ENCODE measurements at regions not wholly inside any gene's neighbourhood (a gene's known extent, or its start where the extent isn't known, plus 50 kb on each side); places are given as distances from the start of the nearest gene placed in this dataset.
"Not testable (repeated sequence)": the region's sequence is repeated elsewhere in the genome, so short reads cannot be mapped to it uniquely, and the experiment has no call there.

GRCh38 chr1:181172082-181172481 lies 83.6 kb downstream of the IER5 start:
- DNase-seq (ENCODE audit: low spot score): no peak

GRCh38 chr1:181173761-181174447 lies 85.4 kb downstream of the IER5 start:
- no peak for DNase-seq (ENCODE audit: low spot score)

- DNase-seq (ENCODE audit: low spot score): no peak
These were observed 86.4 kb downstream of the IER5 start for GRCh38 chr1:181174861-181175260.

- no peak for DNase-seq (ENCODE audit: low spot score)
These were observed 86.9 kb downstream of the IER5 start for GRCh38 chr1:181175356-181175910.

- no peak for DNase-seq (ENCODE audit: low spot score)
These were observed 87.5 kb downstream of the IER5 start for GRCh38 chr1:181175955-181176354.

GRCh38 chr1:181178241-181178879 lies 89.9 kb downstream of the IER5 start:
- no peak for DNase-seq (ENCODE audit: low spot score)

- no peak for DNase-seq (ENCODE audit: low spot score)
These were observed 90.9 kb downstream of the IER5 start for GRCh38 chr1:181179279-181179986.

- peak; percentile 81 for DNase-seq (ENCODE audit: low spot score)
These were observed 91.5 kb downstream of the IER5 start for GRCh38 chr1:181179987-181180365.

- no peak for DNase-seq (ENCODE audit: low spot score)
These were observed 92.0 kb downstream of the IER5 start for GRCh38 chr1:181180407-181181031.

GRCh38 chr1:181181792-181182585 lies 93.5 kb downstream of the IER5 start:
- DNase-seq (ENCODE audit: low spot score): no peak

GRCh38 chr1:181184621-181185020 lies 96.1 kb downstream of the IER5 start:
- DNase-seq (ENCODE audit: low spot score): no peak

- no peak for DNase-seq (ENCODE audit: low spot score)
These were observed 97.0 kb downstream of the IER5 start for GRCh38 chr1:181185461-181185860.

- not testable (repeated sequence) for DNase-seq (ENCODE audit: low spot score)
These were observed 97.6 kb downstream of the IER5 start for GRCh38 chr1:181186133-181186532.

- DNase-seq (ENCODE audit: low spot score): no peak
These were observed 99.0 kb downstream of the IER5 start for GRCh38 chr1:181187337-181188126.

- no peak for DNase-seq (ENCODE audit: low spot score)
These were observed 100.7 kb downstream of the IER5 start for GRCh38 chr1:181189245-181189644.

- peak; percentile 79 for DNase-seq (ENCODE audit: low spot score)
These were observed 101.3 kb downstream of the IER5 start for GRCh38 chr1:181189691-181190363.

GRCh38 chr1:181190364-181191035 lies 102.0 kb downstream of the IER5 start:
- no peak for DNase-seq (ENCODE audit: low spot score)

GRCh38 chr1:181191494-181192040 lies 103.1 kb downstream of the IER5 start:
- no peak for DNase-seq (ENCODE audit: low spot score)

GRCh38 chr1:181192316-181192715 lies 103.8 kb downstream of the IER5 start:
- DNase-seq (ENCODE audit: low spot score): no peak
